DMS114 treated with DMSO at 0.1 percent for 48 hours (cell line): ENCODE measurements at regions not wholly inside any gene's neighbourhood (a gene's known extent, or its start where the extent isn't known, plus 50 kb on each side); places are given as distances from the start of the nearest gene placed in this dataset.

Experiments used
- DNase-seq: peaks from one replicate; lab custom pipeline; 2025; ENCODE audit not compliant: unreplicated experiment; lab: John Stamatoyannopoulos, UW

- no peak for DNase-seq
Measured at GRCh38 chr19:31594701-31595100, 245.5 kb upstream of the TSHZ3 start.

- no peak for DNase-seq
Measured at GRCh38 chr19:31595521-31595920, 246.3 kb upstream of the TSHZ3 start.

- DNase-seq = no peak
Measured at GRCh38 chr19:31596751-31597150, 247.5 kb upstream of the TSHZ3 start.

GRCh38 chr19:31597616-31598015 lies 248.4 kb upstream of the TSHZ3 start:
- no peak for DNase-seq

GRCh38 chr19:31598730-31599238 lies 249.5 kb upstream of the TSHZ3 start:
- no peak for DNase-seq

GRCh38 chr19:31600731-31601295 lies 251.6 kb upstream of the TSHZ3 start:
- no peak for DNase-seq

- DNase-seq = no peak
Measured at GRCh38 chr19:31601855-31602254, 252.6 kb upstream of the TSHZ3 start.

- DNase-seq = no peak
Measured at GRCh38 chr19:31602548-31602947, 253.3 kb upstream of the TSHZ3 start.

GRCh38 chr19:31604493-31605040 lies 255.3 kb upstream of the TSHZ3 start:
- no peak for DNase-seq

- DNase-seq = no peak
Measured at GRCh38 chr19:31610018-31610417, 260.8 kb upstream of the TSHZ3 start.

GRCh38 chr19:31611046-31611877 lies 262.0 kb upstream of the TSHZ3 start:
- DNase-seq = no peak

- no peak for DNase-seq
Measured at GRCh38 chr19:31612873-31613272, 263.6 kb upstream of the TSHZ3 start.

GRCh38 chr19:31613683-31614219 lies 264.5 kb upstream of the TSHZ3 start:
- DNase-seq = no peak

GRCh38 chr19:31616031-31616430 lies 266.8 kb upstream of the TSHZ3 start:
- no peak for DNase-seq

GRCh38 chr19:31617010-31617585 lies 267.9 kb upstream of the TSHZ3 start:
- DNase-seq = no peak

- no peak for DNase-seq
Measured at GRCh38 chr19:31625056-31625455, 275.8 kb upstream of the TSHZ3 start.

GRCh38 chr19:31625575-31625974 lies 276.3 kb upstream of the TSHZ3 start:
- no peak for DNase-seq

GRCh38 chr19:31626941-31627340 lies 277.7 kb upstream of the TSHZ3 start:
- no peak for DNase-seq

GRCh38 chr19:31627620-31628365 lies 278.6 kb upstream of the TSHZ3 start:
- no peak for DNase-seq

- no peak for DNase-seq
Measured at GRCh38 chr19:31629579-31630363, 280.5 kb upstream of the TSHZ3 start.
